OCI-LY7 (cell line): ENCODE measurements at regions not wholly inside any gene's neighbourhood (a gene's known extent, or its start where the extent isn't known, plus 50 kb on each side); places are given as distances from the start of the nearest gene placed in this dataset.

Experiments used
- BruUV-seq: library from RNA; stranded (reverse); fragments of 400-500 nt; replicated peaks from 2 replicates; lab custom pipeline; 2021; lab: Mats Ljungman, UMichigan
- CTCF ChIA-PET: fragments of 300-600 bp; sonication (Branson Sonifier 250); formaldehyde crosslinking; loops from one replicate; lab custom pipeline; 2022; ENCODE audit warnings: antibody characterized with exemption; ENCODE audit not compliant: unreplicated experiment; lab: Charles Lee
- POLR2A ChIA-PET: fragments of 300-600 bp; sonication (Branson Sonifier 250); formaldehyde crosslinking; loops from one replicate; lab custom pipeline; 2022; ENCODE audit warnings: antibody characterized with exemption; lab: Charles Lee
- DNase-seq: peaks from one replicate; pipeline ENCODE4 v3.0.0-alpha.2; 2015; ENCODE audit warnings: low spot score
- H2AFZ ChIP-seq: fragments of 200-600 bp; sonication (generic), shearing (Covaris generic); 2 replicates; pipeline ENCODE4 v1.6.1; 2014; ENCODE audit warnings: mild to moderate bottlenecking, antibody characterized with exemption, low read length, moderate library complexity
- H3K27ac ChIP-seq: fragments of 200-600 bp; sonication (generic); 2 replicates; pipeline ENCODE4 v1.5.1; 2014; ENCODE audit warnings: mixed run types, low read depth, mild to moderate bottlenecking, moderate library complexity, low read length, inconsistent platforms; ENCODE audit not compliant: poor library complexity, severe bottlenecking
- H3K36me3 ChIP-seq: fragments of 200-600 bp; sonication (generic); 2 replicates; pipeline ENCODE4 v1.6.1; 2014; ENCODE audit warnings: mild to moderate bottlenecking, antibody characterized with exemption, low read length, moderate library complexity, mixed read lengths; ENCODE audit not compliant: insufficient read depth
- H3K4me1 ChIP-seq: fragments of 200-600 bp; sonication (generic); 2 replicates; pipeline ENCODE4 v1.5.1; 2014; ENCODE audit warnings: mild to moderate bottlenecking, low read length; ENCODE audit not compliant: insufficient read depth, poor library complexity, severe bottlenecking
- H3K4me2 ChIP-seq: fragments of 200-600 bp; sonication (generic); 2 replicates; pipeline ENCODE4 v1.6.1; 2014; ENCODE audit warnings: mild to moderate bottlenecking, low read length
- H3K4me3 ChIP-seq: fragments of 200-600 bp; sonication (generic); 2 replicates; pipeline ENCODE4 v1.5.1; 2014; ENCODE audit warnings: mild to moderate bottlenecking, low read depth, low read length; ENCODE audit not compliant: poor library complexity, severe bottlenecking
- H3K79me2 ChIP-seq: fragments of 200-600 bp; sonication (generic); 2 replicates; pipeline ENCODE4 v1.6.1; 2016; ENCODE audit warnings: low read depth, mild to moderate bottlenecking, low read length, moderate library complexity, mixed read lengths; ENCODE audit not compliant: insufficient read depth
- H3K9me2 ChIP-seq: fragments of 200-600 bp; sonication (generic); 2 replicates; pipeline ENCODE4 v1.6.1; 2016; ENCODE audit warnings: mild to moderate bottlenecking, low read length, mixed read lengths; ENCODE audit not compliant: insufficient read depth
- H3K9me3 ChIP-seq: fragments of 200-600 bp; sonication (generic); 2 replicates; pipeline ENCODE4 v1.6.1; 2014; ENCODE audit warnings: mild to moderate bottlenecking, mixed run types, low read length, mixed read lengths
- H4K20me1 ChIP-seq: fragments of 200-600 bp; sonication (generic); 2 replicates; pipeline ENCODE4 v1.6.1; 2014; ENCODE audit warnings: mild to moderate bottlenecking, antibody characterized with exemption, low read length, moderate library complexity, mixed read lengths; ENCODE audit not compliant: insufficient read depth
- CTCF ChIP-seq: fragments of 200-600 bp; sonication (generic); conservative IDR thresholded peaks from 2 replicates; pipeline ENCODE4 v1.5.1; 2014; ENCODE audit warnings: mild to moderate bottlenecking, antibody characterized with exemption, low read length, moderate library complexity, mixed read lengths
- EZH2phosphoT487 ChIP-seq: fragments of 200-600 bp; sonication (generic); IDR thresholded peaks from 2 replicates; pipeline ENCODE4 v1.6.1; 2018; ENCODE audit warnings: low read depth, borderline replicate concordance, mild to moderate bottlenecking, mixed run types, antibody characterized with exemption, low read length, moderate library complexity, mixed read lengths
- intact Hi-C: fragments of 100-400 bp; cut with micrococcal nuclease; formaldehyde crosslinking; loops from one replicate; pipeline ENCODE4 v1.10.0; 2022; ENCODE audit not compliant: unreplicated experiment

- POLR2A ChIA-PET = interaction anchor here (0.6 kb wide), 2 partner anchors 31 to 52 kb away, joined by 3 read pairs; no protein-coding TSS in a partner anchor
- intact Hi-C loops = no loop called here
- Histone ChIP-seq H3K36me3 (no peaks in the 10 kb centered on the region), H4K20me1 (no peaks in the 10 kb centered on the region), H3K4me1 (no peaks in the 10 kb centered on the region), H3K9me2 (no peaks in the 10 kb centered on the region), H3K4me3 (no peak overlapping the region), H3K9me3 (no peaks in the 10 kb centered on the region), H2AFZ (no peak overlapping the region), H3K4me2 (no peak overlapping the region), H3K27ac (no peak overlapping the region), H3K79me2 (no peaks in the 10 kb centered on the region)
- TF ChIP-seq CTCF = no peak
- no peak for TF ChIP-seq EZH2phosphoT487
- no peak for DNase-seq
- no TSS peak for BruUV-seq
- CTCF ChIA-PET = no interaction called here
Observed at GRCh38 chr9:84471816-84472215, 131.3 kb upstream of the SLC28A3 start.

GRCh38 chr9:84478996-84479395 lies 138.4 kb upstream of the SLC28A3 start:
- Histone ChIP-seq H3K36me3 (no peaks in the 10 kb centered on the region), H3K9me2 (no peaks in the 10 kb centered on the region), H3K4me3 (no peak overlapping the region), H4K20me1 (no peaks in the 10 kb centered on the region), H3K4me1 (no peaks in the 10 kb centered on the region), H3K4me2 (no peak overlapping the region), H3K27ac (no peak overlapping the region), H2AFZ (no peak overlapping the region), H3K9me3 (no peaks in the 10 kb centered on the region), H3K79me2 (no peaks in the 10 kb centered on the region)
- ChIA-PET CTCF (no interaction called here), POLR2A (no interaction called here)
- TF ChIP-seq CTCF (no peak), EZH2phosphoT487 (no peak)
- intact Hi-C loops = no loop called here
- no peak for DNase-seq
- BruUV-seq = no TSS peak

- intact Hi-C loops = no loop called here
- no peaks in the 10 kb centered on the region for H3K36me3 ChIP-seq
- no peak overlapping the region for H3K4me3 ChIP-seq
- no peaks in the 10 kb centered on the region for H3K9me3 ChIP-seq
- no peak overlapping the region for H2AFZ ChIP-seq
- BruUV-seq = no TSS peak
- no peak overlapping the region for H3K4me2 ChIP-seq
- no peaks in the 10 kb centered on the region for H4K20me1 ChIP-seq
- H3K79me2 ChIP-seq = no peaks in the 10 kb centered on the region
- CTCF ChIA-PET = no interaction called here
- no peaks in the 10 kb centered on the region for H3K4me1 ChIP-seq
- H3K9me2 ChIP-seq = no peaks in the 10 kb centered on the region
- no peak for TF ChIP-seq EZH2phosphoT487
- no peak overlapping the region for H3K27ac ChIP-seq
- DNase-seq = no peak
- POLR2A ChIA-PET = no interaction called here
Observed at GRCh38 chr9:84480071-84480470, 139.5 kb upstream of the SLC28A3 start.
